Activated CD8-positive, alpha-beta memory T cell treated with anti-CD3 and anti-CD28 coated beads, Interleukin-2, amount 10 ng/mL, durations not matched to agents 7 days and 5 days (primary cell): ENCODE measurements at regions not wholly inside any gene's neighbourhood (a gene's known extent, or its start where the extent isn't known, plus 50 kb on each side); places are given as distances from the start of the nearest gene placed in this dataset.

ENCODE experiments used
- ATAC-seq: fragments of 150-1000 bp; cut with Tn5 transposase; one replicate; pipeline ENCODE4 v1.10.0; 2021; ENCODE audit warnings: moderate library complexity
- CTCF ChIA-PET: fragments of 350-600 bp; sonication (Branson Sonifier 250); formaldehyde crosslinking; loops from one replicate; lab custom pipeline; 2021; ENCODE audit warnings: antibody characterized with exemption; lab: Charles Lee
- DNase-seq: peaks from one replicate; pipeline ENCODE4 v3.0.0-alpha.2; 2020
- H3K27ac Mint-ChIP-seq: one replicate; pipeline ENCODE4 v1.8.0; 2021; ENCODE audit warnings: mild to moderate bottlenecking, mixed read lengths
- H3K27me3 Mint-ChIP-seq: one replicate; pipeline ENCODE4 v1.8.0; 2021; ENCODE audit warnings: mixed read lengths
- H3K36me3 Mint-ChIP-seq: one replicate; pipeline ENCODE4 v1.8.0; 2021; ENCODE audit warnings: mild to moderate bottlenecking, mixed read lengths
- H3K4me1 Mint-ChIP-seq: one replicate; pipeline ENCODE4 v1.8.0; 2021; ENCODE audit warnings: mixed read lengths
- H3K4me3 Mint-ChIP-seq: one replicate; pipeline ENCODE4 v1.8.0; 2021; ENCODE audit warnings: mild to moderate bottlenecking, moderate library complexity, mixed read lengths
- H3K9me3 Mint-ChIP-seq: one replicate; pipeline ENCODE4 v1.8.0; 2022; ENCODE audit warnings: low read depth, mixed read lengths

DNA sequence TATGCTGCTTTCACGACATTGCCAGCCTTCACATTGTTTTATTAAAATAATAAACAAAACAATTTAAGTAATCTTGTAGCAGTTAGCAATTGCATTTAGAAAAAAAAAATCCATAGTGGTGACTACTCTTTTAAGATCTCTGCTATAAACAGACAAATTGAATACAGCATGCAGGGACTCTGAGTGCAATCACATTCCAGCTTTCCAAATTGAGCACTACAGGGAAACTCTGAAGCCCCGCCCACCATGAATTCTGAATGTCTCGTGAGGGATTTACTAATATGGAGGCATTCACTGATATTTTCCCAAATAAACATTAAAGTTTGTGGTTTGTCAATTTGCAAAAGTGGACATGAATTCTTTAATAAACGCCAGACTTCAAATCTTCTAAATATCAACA, 698.8 kb downstream of the LIG4 start:
- ATAC-seq (no peak), DNase-seq (no peak)
- no peaks in the 10 kb centered on the region for H3K9me3 Mint-ChIP-seq
- H3K27ac Mint-ChIP-seq: no peak overlapping the region
- no peak overlapping the region for H3K4me3 Mint-ChIP-seq
- CTCF ChIA-PET: no interaction called here
- H3K4me1 Mint-ChIP-seq: no peaks in the 10 kb centered on the region
- no peaks in the 10 kb centered on the region for H3K27me3 Mint-ChIP-seq
- H3K36me3 Mint-ChIP-seq: no peaks in the 10 kb centered on the region

DNA sequence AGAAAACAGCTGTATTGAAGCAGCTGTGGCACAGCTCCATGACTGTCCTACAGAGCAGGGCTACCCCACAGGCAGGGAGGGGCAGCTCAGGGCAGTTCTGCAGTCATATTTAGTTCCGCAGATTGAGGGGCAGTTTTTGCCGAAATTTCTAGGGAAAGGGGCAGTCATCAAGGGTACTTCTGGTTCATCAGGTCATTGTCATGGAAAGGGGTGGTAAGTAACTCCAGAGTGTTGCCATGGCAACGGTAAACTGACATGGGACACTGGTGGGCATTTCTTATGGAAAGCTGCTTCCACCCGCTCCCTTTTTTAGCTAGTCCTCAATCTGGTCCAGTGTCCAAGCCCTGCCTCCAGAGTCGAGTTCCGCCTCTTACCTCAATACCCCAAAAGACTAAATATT, 702.8 kb downstream of the LIG4 start:
- ATAC-seq: no peak
- CTCF ChIA-PET: no interaction called here
- no peaks in the 10 kb centered on the region for H3K27me3 Mint-ChIP-seq
- no peaks in the 10 kb centered on the region for H3K36me3 Mint-ChIP-seq
- H3K9me3 Mint-ChIP-seq: peaks cover 7% of the 10 kb centered on the region
- DNase-seq: no peak
- no peaks in the 10 kb centered on the region for H3K4me1 Mint-ChIP-seq
- no peak overlapping the region for H3K4me3 Mint-ChIP-seq
- H3K27ac Mint-ChIP-seq: no peak overlapping the region

DNA sequence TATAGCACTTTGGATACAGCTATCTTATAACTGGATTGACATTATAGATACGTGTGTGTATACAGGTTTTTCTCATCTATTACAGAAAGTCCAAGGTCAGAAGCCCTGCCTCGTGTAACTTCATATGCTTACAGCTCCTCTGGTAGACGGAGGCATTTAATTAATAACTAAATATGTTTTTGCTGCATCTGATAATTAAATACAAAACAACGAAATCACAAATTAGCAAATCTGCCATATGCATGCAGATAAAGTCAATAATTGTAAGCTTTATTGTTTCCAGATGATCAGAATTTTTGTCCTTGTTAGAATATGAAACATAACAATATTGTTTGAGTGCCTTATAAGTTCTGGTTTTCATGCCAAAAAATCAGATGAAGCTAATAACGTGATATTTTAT, 717.7 kb downstream of the LIG4 start:
- DNase-seq: no peak
- no peak overlapping the region for H3K27ac Mint-ChIP-seq
- no peaks in the 10 kb centered on the region for H3K27me3 Mint-ChIP-seq
- no peaks in the 10 kb centered on the region for H3K4me1 Mint-ChIP-seq
- H3K36me3 Mint-ChIP-seq: no peaks in the 10 kb centered on the region
- ATAC-seq: no peak
- no peak overlapping the region for H3K4me3 Mint-ChIP-seq
- CTCF ChIA-PET: no interaction called here
- H3K9me3 Mint-ChIP-seq: peaks cover 2% of the 10 kb centered on the region

DNA sequence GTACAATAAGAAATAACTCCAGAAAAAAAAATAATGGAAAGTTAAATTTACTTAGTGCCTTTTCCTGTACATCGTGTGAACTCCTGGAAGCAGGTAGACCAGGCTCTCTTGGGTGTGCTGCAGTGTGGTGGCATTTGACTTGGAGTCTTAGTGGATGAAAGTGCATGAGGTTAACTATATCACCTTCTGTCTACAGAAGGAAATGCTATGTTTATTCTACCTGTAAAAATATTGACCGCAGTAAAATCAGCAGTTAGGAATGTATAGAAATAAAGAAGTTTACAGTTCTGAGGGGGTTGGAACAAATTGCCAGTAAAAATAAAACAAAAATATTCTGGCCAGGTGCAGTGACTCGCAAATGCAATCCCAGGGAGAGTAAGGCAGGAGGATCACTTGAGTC, 722.1 kb downstream of the LIG4 start:
- H3K9me3 Mint-ChIP-seq: peaks cover 12% of the 10 kb centered on the region
- no peaks in the 10 kb centered on the region for H3K4me1 Mint-ChIP-seq
- CTCF ChIA-PET: no interaction called here
- no peaks in the 10 kb centered on the region for H3K36me3 Mint-ChIP-seq
- no peak overlapping the region for H3K27ac Mint-ChIP-seq
- ATAC-seq (no peak), DNase-seq (no peak)
- H3K4me3 Mint-ChIP-seq: no peak overlapping the region
- H3K27me3 Mint-ChIP-seq: no peaks in the 10 kb centered on the region

DNA sequence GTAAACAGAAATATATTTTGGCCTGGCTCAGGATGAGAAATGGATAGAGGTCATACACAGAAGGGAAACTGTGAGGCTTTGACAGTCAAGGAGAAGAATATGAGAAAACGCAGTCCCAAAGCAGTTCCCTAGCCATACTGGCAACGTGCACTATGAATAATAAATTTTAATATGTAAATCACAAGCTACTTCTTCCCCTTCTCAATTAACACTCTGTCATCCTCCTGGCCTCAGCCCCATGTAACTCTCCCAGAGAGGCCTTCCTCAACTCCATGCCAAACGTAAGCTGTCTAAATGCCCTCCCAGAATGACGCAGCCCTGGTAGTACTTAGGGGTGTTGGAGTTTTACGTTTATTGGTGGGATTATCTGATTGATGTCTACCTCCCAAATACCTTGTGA, 732.6 kb downstream of the LIG4 start:
- H3K27ac Mint-ChIP-seq: no peak overlapping the region
- H3K27me3 Mint-ChIP-seq: no peaks in the 10 kb centered on the region
- H3K4me3 Mint-ChIP-seq: no peak overlapping the region
- no peak for DNase-seq
- peaks cover 5% of the 10 kb centered on the region for H3K9me3 Mint-ChIP-seq
- no peaks in the 10 kb centered on the region for H3K4me1 Mint-ChIP-seq
- ATAC-seq: no peak
- CTCF ChIA-PET: no interaction called here
- H3K36me3 Mint-ChIP-seq: no peaks in the 10 kb centered on the region

DNA sequence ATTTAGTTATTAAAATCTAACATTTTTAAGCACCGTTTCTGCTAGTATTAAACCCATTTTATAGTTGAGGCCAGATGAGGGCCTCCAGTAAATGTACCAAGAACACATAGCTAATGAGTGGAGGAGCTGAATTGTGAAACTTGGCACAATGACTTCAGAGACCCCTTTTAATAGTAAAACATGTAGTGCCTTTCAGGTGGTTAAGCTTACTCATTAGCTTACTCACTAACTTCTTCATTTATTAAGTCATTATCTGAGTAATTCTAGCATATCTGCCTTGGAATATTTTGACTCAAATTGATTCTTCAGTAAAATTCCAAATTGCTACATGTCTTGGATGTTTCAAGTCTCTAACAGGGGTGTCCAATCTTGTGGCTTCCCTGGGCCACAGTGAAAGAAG, 735.2 kb downstream of the LIG4 start:
- Mint-ChIP-seq H3K27ac (no peak overlapping the region), H3K36me3 (no peaks in the 10 kb centered on the region), H3K4me3 (no peak overlapping the region), H3K9me3 (peaks cover 2% of the 10 kb centered on the region), H3K4me1 (no peaks in the 10 kb centered on the region), H3K27me3 (no peaks in the 10 kb centered on the region)
- no peak for ATAC-seq
- no peak for DNase-seq
- CTCF ChIA-PET: no interaction called here

DNA sequence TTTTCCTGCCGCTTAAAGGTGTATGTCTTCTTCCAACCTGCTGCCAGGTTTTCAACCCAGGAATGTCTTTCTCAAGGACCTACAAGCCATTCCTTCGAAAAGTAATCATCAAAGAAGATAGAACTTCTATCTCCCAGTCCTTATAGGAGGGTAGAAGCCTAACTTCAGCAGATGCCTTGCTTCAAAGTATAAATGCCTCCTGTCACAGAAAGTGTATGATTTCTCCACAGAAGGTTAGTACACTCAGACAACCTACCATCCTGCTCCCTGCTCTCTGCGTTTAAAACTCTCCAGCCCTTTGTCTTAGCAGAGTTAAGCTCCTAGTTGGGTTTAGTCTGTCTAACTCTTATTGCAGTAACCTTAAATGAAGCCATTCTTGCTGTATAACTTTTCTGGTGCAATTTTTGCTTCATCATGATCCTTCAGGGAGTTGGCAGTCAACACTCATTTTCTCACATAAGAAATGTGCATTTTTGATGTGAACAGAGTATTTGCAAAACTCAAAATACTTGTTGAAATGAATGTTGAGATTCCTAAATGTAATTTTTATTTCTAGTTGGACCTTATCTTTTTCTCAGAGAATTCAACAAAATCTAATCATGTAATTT, 737.5 kb downstream of the LIG4 start:
- no peak overlapping the region for H3K27ac Mint-ChIP-seq
- H3K9me3 Mint-ChIP-seq: peaks cover 4% of the 10 kb centered on the region
- H3K4me3 Mint-ChIP-seq: no peak overlapping the region
- H3K4me1 Mint-ChIP-seq: no peaks in the 10 kb centered on the region
- ATAC-seq (no peak), DNase-seq (no peak)
- no peaks in the 10 kb centered on the region for H3K36me3 Mint-ChIP-seq
- no peaks in the 10 kb centered on the region for H3K27me3 Mint-ChIP-seq
- CTCF ChIA-PET: no interaction called here

DNA sequence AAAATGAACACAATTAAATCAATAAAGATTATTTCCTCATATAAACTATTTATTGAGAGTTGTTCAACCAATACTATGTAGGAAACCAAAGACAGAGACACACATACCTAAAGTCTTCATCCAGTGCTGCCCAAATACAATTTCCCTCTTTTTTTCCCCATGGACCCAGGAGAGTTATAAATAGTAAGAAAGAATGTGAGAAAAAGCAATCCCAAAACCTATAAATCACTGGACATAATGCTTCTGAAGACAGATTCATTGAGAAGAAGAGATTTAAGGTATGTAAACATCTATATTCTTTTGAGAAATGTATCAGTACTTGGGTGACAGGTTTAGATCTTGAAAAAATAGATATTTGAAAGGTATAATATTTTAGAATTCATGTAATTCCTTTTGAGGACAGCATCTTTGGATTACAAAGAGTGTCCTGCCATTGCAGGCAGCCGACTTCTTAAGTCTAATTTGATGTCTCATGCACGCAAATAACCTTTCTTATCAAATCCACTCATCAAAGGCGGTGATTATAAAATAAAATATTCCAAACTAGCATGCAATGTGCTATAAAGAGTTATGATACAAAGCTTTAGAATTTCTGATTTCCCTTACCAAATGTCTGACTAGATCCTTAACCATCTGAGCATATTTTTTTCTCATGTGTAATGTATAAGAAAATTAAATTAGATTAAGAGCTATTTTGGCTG, 739.4 kb downstream of the LIG4 start:
- Mint-ChIP-seq H3K27me3 (no peaks in the 10 kb centered on the region), H3K4me3 (no peak overlapping the region), H3K4me1 (no peaks in the 10 kb centered on the region), H3K27ac (no peak overlapping the region), H3K9me3 (peaks cover 3% of the 10 kb centered on the region), H3K36me3 (no peaks in the 10 kb centered on the region)
- DNase-seq (no peak), ATAC-seq (no peak)
- CTCF ChIA-PET: no interaction called here

DNA sequence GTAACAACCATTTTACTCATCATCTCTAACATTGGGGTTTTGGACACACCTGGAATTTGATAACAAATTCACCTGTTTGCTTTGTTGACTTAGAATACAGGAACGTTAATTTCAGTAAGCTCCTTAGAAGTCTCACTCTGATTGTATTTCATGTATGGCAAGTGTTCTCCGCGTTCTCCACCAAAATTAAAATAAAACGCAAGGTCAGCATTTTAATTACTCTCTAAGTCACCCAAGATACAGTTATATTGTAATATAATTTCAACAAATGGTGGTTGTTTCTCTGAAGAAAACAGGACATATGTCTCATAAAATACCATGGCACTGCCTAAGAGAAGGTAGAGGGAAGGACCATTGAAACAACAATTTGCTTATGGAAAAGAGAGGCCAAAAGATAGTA, 742.1 kb downstream of the LIG4 start:
- H3K4me3 Mint-ChIP-seq: no peak overlapping the region
- no peaks in the 10 kb centered on the region for H3K27me3 Mint-ChIP-seq

DNA sequence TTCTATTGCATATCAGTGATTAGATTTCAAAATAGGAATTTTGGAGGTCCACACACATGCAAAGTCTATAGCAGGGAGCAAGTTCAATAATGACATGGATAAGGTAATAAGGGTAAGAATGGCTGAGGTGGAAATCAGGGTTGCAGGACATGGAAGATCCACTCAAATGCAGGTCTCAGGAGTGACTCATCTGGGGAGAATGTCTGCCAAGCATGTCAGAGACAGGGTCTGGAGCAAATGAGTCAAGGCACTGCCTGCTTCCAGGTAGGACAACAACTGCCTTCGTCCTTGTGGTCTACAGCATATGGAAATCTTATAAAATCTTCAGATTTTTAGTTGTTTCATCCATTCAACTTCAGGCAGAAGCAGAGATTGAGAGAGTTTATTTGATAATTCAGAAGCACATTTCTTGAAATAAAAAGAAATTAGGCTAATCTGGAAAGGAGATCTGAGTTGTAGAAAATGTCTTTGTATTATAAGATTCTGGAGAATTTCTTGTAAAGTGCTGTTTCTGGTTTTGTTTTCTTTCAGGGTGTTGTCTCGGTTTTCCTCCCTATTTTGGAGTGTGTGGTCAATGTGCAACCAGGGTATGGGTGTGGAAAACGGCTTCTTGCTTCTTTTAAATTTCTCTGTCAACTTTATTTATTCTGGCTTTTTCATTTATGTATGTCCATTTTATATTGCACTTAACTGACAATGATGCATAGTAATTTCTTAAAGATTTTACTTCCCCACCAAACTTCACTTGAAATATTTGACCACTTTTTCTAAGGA, 748.8 kb downstream of the LIG4 start:
- Mint-ChIP-seq H3K27me3 (no peaks in the 10 kb centered on the region), H3K4me1 (no peaks in the 10 kb centered on the region), H3K9me3 (peaks cover 5% of the 10 kb centered on the region), H3K36me3 (no peaks in the 10 kb centered on the region), H3K4me3 (no peak overlapping the region), H3K27ac (no peak overlapping the region)
- CTCF ChIA-PET: no interaction called here
- DNase-seq: no peak
- ATAC-seq: no peak

More for the DNA sequence above, 742.1 kb downstream of the LIG4 start:
- Mint-ChIP-seq H3K36me3 (no peaks in the 10 kb centered on the region), H3K9me3 (peaks cover 5% of the 10 kb centered on the region), H3K4me1 (no peaks in the 10 kb centered on the region), H3K27ac (no peak overlapping the region)
- ATAC-seq: no peak
- no peak for DNase-seq
- CTCF ChIA-PET: no interaction called here

DNA sequence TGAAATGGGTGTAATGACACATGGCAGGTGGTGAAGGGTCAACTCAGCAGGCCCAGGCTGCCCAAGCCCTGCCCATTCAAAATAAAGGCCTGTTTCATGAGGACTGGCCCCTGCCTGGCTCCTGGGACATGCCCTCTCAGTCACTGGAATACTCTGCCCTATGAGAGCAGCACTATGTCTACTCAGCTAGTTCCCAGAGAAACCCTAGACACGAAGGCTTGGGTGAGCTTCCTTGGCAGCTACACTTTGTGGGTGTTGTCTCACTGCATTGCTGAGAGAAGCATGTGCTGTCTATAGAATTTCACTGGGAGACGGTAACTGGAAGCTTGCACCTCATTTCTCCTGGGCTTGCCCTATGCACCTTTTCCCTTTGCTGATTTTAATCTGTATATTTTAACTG, 752.8 kb downstream of the LIG4 start:
- H3K9me3 Mint-ChIP-seq: peaks cover 3% of the 10 kb centered on the region
- CTCF ChIA-PET: no interaction called here
- H3K27me3 Mint-ChIP-seq: no peaks in the 10 kb centered on the region
- ATAC-seq (no peak), DNase-seq (no peak)
- H3K27ac Mint-ChIP-seq: no peak overlapping the region
- no peaks in the 10 kb centered on the region for H3K4me1 Mint-ChIP-seq
- no peaks in the 10 kb centered on the region for H3K36me3 Mint-ChIP-seq
- H3K4me3 Mint-ChIP-seq: no peak overlapping the region

DNA sequence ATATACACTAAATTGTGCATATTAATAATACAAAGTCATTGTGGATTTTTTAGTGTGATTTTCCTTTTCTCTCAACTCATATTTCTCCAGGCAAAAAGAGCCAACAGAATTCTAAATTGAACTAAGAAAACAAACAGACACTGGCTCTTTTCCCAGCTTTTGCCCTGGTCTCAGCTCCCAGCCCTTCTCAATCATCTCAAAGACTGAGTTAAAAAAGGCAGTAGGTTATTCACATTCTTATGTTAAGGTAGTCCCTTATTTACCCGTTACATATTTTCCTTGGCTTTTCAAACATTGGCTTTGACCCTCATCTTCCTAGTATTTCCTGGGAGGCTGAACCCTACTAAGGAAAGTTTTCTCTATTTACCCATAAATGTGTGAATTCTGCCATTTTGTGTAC, 753.6 kb downstream of the LIG4 start:
- H3K27ac Mint-ChIP-seq: no peak overlapping the region
- CTCF ChIA-PET: no interaction called here
- no peak for DNase-seq
- H3K4me3 Mint-ChIP-seq: no peak overlapping the region
- ATAC-seq: no peak
- peaks cover 3% of the 10 kb centered on the region for H3K9me3 Mint-ChIP-seq
- H3K27me3 Mint-ChIP-seq: no peaks in the 10 kb centered on the region
- H3K36me3 Mint-ChIP-seq: no peaks in the 10 kb centered on the region
- H3K4me1 Mint-ChIP-seq: no peaks in the 10 kb centered on the region

DNA sequence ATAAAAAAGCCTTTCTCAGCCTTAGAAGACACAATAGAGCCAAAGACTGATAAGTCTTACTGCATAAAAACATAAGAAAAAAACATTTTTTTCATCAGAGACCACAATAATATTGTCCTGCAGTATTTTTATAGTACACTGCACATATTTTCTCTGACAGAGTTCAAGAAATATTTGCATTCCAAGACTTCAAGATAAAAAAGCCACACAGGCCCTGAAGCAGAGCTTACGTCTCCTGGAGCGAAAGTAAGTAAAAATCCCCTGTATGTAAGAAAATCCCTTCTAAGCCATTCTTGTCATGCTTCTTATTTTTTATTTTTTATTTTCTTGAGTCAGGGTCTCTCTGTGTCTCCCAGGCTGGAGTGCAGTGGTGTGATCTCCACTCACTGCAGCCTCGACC, 755.9 kb downstream of the LIG4 start:
- Mint-ChIP-seq H3K4me1 (no peaks in the 10 kb centered on the region), H3K9me3 (peaks cover under 1% of the 10 kb centered on the region)
- CTCF ChIA-PET: no interaction called here

DNA sequence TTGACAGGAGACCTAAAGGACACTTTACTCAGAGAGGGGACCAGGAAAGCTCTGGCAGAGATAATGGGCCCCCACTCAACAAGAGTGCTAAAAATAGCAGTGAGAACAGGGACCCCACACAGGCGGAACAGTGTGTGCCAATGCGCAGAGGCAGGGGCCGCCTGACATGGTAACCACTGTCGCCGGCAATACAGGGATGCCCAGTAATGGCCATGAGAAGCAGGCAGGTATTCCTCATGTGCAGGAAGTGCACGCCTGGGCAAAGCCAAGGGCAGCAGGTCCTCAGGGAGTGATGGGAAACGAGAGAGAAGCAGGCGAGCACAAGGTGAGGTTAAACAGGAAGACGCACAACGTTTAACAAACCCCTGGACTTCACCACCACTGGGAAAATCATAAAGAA, 757.1 kb downstream of the LIG4 start:
- no peak overlapping the region for H3K27ac Mint-ChIP-seq
- CTCF ChIA-PET: no interaction called here
- ATAC-seq: no peak
- H3K27me3 Mint-ChIP-seq: no peaks in the 10 kb centered on the region
- H3K4me3 Mint-ChIP-seq: no peak overlapping the region
- no peaks in the 10 kb centered on the region for H3K36me3 Mint-ChIP-seq
- no peak for DNase-seq
- H3K9me3 Mint-ChIP-seq: peaks cover 6% of the 10 kb centered on the region
- no peaks in the 10 kb centered on the region for H3K4me1 Mint-ChIP-seq

More for the DNA sequence above, 755.9 kb downstream of the LIG4 start:
- DNase-seq (no peak), ATAC-seq (no peak)
- Mint-ChIP-seq H3K36me3 (no peaks in the 10 kb centered on the region), H3K27me3 (no peaks in the 10 kb centered on the region), H3K4me3 (no peak overlapping the region), H3K27ac (no peak overlapping the region)
